ENCODE measurements at regions not wholly inside any gene's neighbourhood (a gene's known extent, or its start where the extent isn't known, plus 50 kb on each side); places are given as distances from the start of the nearest gene placed in this dataset.
"Not testable (repeated sequence)": the region's sequence is repeated elsewhere in the genome, so short reads cannot be mapped to it uniquely, and the experiment has no call there.

GRCh38 chr17:21578783-21579182 lies 113.5 kb upstream of the KCNJ18 start:
- TF ChIP-seq FOXP2 (optimal IDR thresholded peaks at IDR 0.05; ENCODE audit: control extremely low read depth, extremely low read length, insufficient read depth); EZH2 (IDR thresholded peaks at IDR 0.05): not testable (repeated sequence)
